ENCODE measurements at regions not wholly inside any gene's neighbourhood (a gene's known extent, or its start where the extent isn't known, plus 50 kb on each side); places are given as distances from the start of the nearest gene placed in this dataset.

DNA sequence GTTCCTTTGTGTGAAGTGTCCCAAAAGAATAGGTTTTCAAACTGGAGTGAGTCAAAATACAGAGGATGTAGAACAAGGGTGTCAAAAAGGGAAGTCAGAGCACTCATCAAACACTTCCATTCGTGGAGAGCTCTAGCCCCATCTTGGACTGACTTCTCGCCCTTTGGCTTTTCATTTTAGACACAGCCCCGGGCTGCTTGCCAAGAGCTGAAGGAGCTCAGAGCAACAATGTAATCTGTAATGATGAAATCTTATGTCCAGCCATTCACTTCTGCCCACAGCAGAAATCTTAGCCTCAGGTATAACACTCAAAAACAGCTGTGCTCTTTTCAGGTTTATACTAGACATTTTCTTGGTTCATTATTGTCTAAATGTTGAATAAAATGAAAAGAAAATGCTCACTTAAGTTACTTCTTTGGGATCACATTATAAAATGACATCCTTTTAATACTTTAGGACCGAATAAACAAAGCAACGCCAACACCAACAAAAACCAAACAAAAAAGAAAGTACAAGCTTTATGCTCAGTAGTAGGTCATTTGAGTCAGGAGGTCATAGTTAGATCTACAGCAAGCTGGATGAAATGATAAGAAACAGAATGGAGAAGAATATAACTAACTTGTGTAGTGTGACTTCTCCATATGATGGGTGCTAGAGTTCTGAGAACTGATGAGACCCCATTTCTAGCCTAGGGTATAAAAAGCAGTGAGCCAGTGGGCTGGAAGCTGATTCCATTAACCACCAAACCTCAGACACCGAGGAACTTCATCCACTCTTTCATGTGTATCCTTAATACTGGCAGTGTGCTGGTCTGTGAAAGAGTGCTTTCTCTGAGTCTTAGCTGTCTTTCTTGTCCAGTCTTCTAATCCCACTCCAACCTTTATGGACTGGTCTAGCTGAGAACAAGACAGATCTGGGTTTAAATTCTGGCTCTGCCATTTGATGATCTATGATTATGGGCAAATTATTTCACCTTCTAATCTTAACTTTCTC is 131.8 kb upstream of the SLC7A14 start:
- Histone ChIP-seq H3K4me3 (ENCODE audit: low read depth in 2 of 2, low read length in 2 of 2) (no peak overlapping the region), H3K27me3 (ENCODE audit: control insufficient read depth, insufficient read depth, low read length) (no peaks in the 10 kb centered on the region), H3K4me1 (ENCODE audit: control insufficient read depth, insufficient read depth, low read length) (no peaks in the 10 kb centered on the region), H3K9me3 (ENCODE audit: control insufficient read depth, insufficient read depth, low read depth, low read length) (0 out of 2 replicates have a peak, but pooled peaks cover 5% of the 10 kb centered on the region), H3K27ac (ENCODE audit: low read length) (no peak overlapping the region; the same call in 1 of the 2 replicates), H3K36me3 (ENCODE audit: control insufficient read depth, insufficient read depth, low read length) (no peaks in the 10 kb centered on the region)
- DNase-seq (ENCODE audit: low read depth, low spot score) (no peak), ATAC-seq (no peak)
- CTCF ChIA-PET, result no interaction called here
- TF ChIP-seq REST (IDR thresholded peaks at IDR 0.05; ENCODE audit: insufficient read depth in 1 of 2, low read depth in 2 of 2, low read length in 1 of 2) (no peak), POLR2AphosphoS5 (IDR thresholded peaks at IDR 0.05; ENCODE audit: low read depth, low read length) (no peak), TCF7L2 (IDR thresholded peaks at IDR 0.05; ENCODE audit: low read depth, low read length) (no peak), SIN3A (IDR thresholded peaks at IDR 0.05; ENCODE audit: borderline replicate concordance, insufficient read depth, low read depth, low read length) (no peak), CTCF (IDR thresholded peaks at IDR 0.05) (no peak)
- in situ Hi-C loops (cut with HindIII; ENCODE audit: low pct_unique_long_range_greater_than_20kb, low sequenced_read_pairs), result no loop called here
- BruUV-seq (replicated peaks), result no TSS peak
- intact Hi-C loops (cut with micrococcal nuclease; ENCODE audit: unreplicated experiment), result no loop called here
- POLR2A ChIA-PET, result interaction anchor here (0.7 kb wide), 1 partner anchor 204 kb away, joined by 8 read pairs; no protein-coding TSS in a partner anchor

DNA sequence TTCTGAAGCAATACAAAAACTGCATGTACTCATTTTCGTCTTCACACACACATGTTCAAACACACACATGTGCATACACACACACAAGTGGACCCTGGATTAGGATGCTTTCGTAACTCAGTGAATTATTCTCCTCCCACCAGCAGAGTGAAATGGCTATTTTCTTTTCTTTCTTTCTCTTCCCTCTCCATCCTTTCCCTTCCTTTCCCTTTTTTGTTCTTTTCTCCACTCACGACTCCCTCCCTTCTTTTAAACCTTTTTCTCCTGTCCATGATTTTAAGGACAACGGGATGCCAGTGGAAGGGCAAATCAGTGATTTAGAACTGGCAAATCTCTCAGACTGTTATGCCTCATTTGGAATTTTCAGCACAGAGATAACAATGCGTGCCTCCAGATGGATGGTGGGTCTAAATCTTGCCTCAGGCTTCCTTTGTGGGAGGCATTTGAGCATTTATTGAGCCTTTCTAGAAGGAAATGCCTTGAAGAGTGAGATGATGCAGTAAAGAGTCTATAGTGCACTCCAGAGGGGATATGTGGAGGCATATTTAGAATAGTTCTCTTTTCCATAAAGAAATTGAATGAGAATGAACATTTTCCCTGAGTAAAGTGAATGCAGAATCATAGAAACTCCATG is 130.4 kb upstream of the SLC7A14 start:
- ChIA-PET POLR2A (no interaction called here), CTCF (no interaction called here)
- Histone ChIP-seq H3K27ac (ENCODE audit: low read length) (no peak overlapping the region), H3K4me1 (ENCODE audit: control insufficient read depth, insufficient read depth, low read length) (no peaks in the 10 kb centered on the region), H3K27me3 (ENCODE audit: control insufficient read depth, insufficient read depth, low read length) (no peaks in the 10 kb centered on the region), H3K36me3 (ENCODE audit: control insufficient read depth, insufficient read depth, low read length) (no peaks in the 10 kb centered on the region), H3K9me3 (ENCODE audit: control insufficient read depth, insufficient read depth, low read depth, low read length) (0 out of 2 replicates have a peak, but pooled peaks cover 5% of the 10 kb centered on the region), H3K4me3 (ENCODE audit: low read depth in 2 of 2, low read length in 2 of 2) (no peak overlapping the region)
- BruUV-seq (replicated peaks), result no TSS peak
- TF ChIP-seq SIN3A (IDR thresholded peaks at IDR 0.05; ENCODE audit: borderline replicate concordance, insufficient read depth, low read depth, low read length) (no peak), POLR2AphosphoS5 (IDR thresholded peaks at IDR 0.05; ENCODE audit: low read depth, low read length) (no peak), CTCF (IDR thresholded peaks at IDR 0.05) (no peak), REST (IDR thresholded peaks at IDR 0.05; ENCODE audit: insufficient read depth in 1 of 2, low read depth in 2 of 2, low read length in 1 of 2) (no peak), TCF7L2 (IDR thresholded peaks at IDR 0.05; ENCODE audit: low read depth, low read length) (no peak)
- DNase-seq (ENCODE audit: low read depth, low spot score), result no peak
- intact Hi-C loops (cut with micrococcal nuclease; ENCODE audit: unreplicated experiment) (no loop called here), in situ Hi-C loops (cut with HindIII; ENCODE audit: low pct_unique_long_range_greater_than_20kb, low sequenced_read_pairs) (no loop called here)
- no peak for ATAC-seq

Data from Panc1 (cell line).